ENCODE measurements at regions not wholly inside any gene's neighbourhood (a gene's known extent, or its start where the extent isn't known, plus 50 kb on each side); places are given as distances from the start of the nearest gene placed in this dataset.
A peak's percentile ranks its signal among the peaks of the same experiment; 100 is the strongest.

- H3K27ac ChIP-seq (ENCODE audit: low read depth in 2 of 2, low read length in 1 of 2), result no peak overlapping the region
- no peak overlapping the region for H3K4me3 ChIP-seq (ENCODE audit: low read depth in 1 of 2, low read length in 2 of 2)
- WGBS, 2 donors, result 87 to 88% methylated on average over 5 of the region's 5 CpGs
- no peaks in the 10 kb centered on the region for H3K27me3 ChIP-seq (ENCODE audit: control insufficient read depth in 1 of 2, insufficient read depth in 2 of 2, low read length in 2 of 2)
- no peaks in the 10 kb centered on the region for H3K9me3 ChIP-seq (ENCODE audit: control insufficient read depth in 2 of 2, insufficient read depth in 1 of 2, low read depth in 1 of 2, low read length in 1 of 2)
- H3K36me3 ChIP-seq (ENCODE audit: control insufficient read depth in 2 of 2, insufficient read depth in 2 of 2, low read length in 1 of 2), result no peaks in the 10 kb centered on the region
- no peaks in the 10 kb centered on the region for H3K4me1 ChIP-seq (ENCODE audit: control insufficient read depth in 2 of 2, insufficient read depth in 2 of 2, low read length in 1 of 2)
Observed at GRCh38 chr10:126722726-126723125, 52.2 kb upstream of the C10orf90 start.

- no peaks in the 10 kb centered on the region for H3K4me1 ChIP-seq (ENCODE audit: control insufficient read depth in 2 of 2, insufficient read depth in 2 of 2, low read length in 1 of 2)
- H3K27ac ChIP-seq (ENCODE audit: low read depth in 2 of 2, low read length in 1 of 2), result no peak overlapping the region
- H3K4me3 ChIP-seq (ENCODE audit: low read depth in 1 of 2, low read length in 2 of 2), result no peak overlapping the region
- no peaks in the 10 kb centered on the region for H3K36me3 ChIP-seq (ENCODE audit: control insufficient read depth in 2 of 2, insufficient read depth in 2 of 2, low read length in 1 of 2)
- H3K9me3 ChIP-seq (ENCODE audit: control insufficient read depth in 2 of 2, insufficient read depth in 1 of 2, low read depth in 1 of 2, low read length in 1 of 2), result no peaks in the 10 kb centered on the region
- H3K27me3 ChIP-seq (ENCODE audit: control insufficient read depth in 1 of 2, insufficient read depth in 2 of 2, low read length in 2 of 2), result no peaks in the 10 kb centered on the region
- 87 to 92% methylated on average over 5 of the region's 5 CpGs for WGBS, 2 donors
Observed at GRCh38 chr10:126723226-126723625, 52.7 kb upstream of the C10orf90 start.

- Histone ChIP-seq H3K4me1 (ENCODE audit: control insufficient read depth in 2 of 2, insufficient read depth in 2 of 2, low read length in 1 of 2) (peaks cover 0 to 4% of the 10 kb centered on the region in 2 donors), H3K36me3 (ENCODE audit: control insufficient read depth in 2 of 2, insufficient read depth in 2 of 2, low read length in 1 of 2) (no peaks in the 10 kb centered on the region), H3K9me3 (ENCODE audit: control insufficient read depth in 2 of 2, insufficient read depth in 1 of 2, low read depth in 1 of 2, low read length in 1 of 2) (no peaks in the 10 kb centered on the region), H3K27ac (ENCODE audit: low read depth in 2 of 2, low read length in 1 of 2) (no peak overlapping the region), H3K4me3 (ENCODE audit: low read depth in 1 of 2, low read length in 2 of 2) (no peak overlapping the region), H3K27me3 (ENCODE audit: control insufficient read depth in 1 of 2, insufficient read depth in 2 of 2, low read length in 2 of 2) (no peaks in the 10 kb centered on the region)
- WGBS, 2 donors, result 64 to 70% methylated on average over 6 of the region's 6 CpGs
Observed at GRCh38 chr10:126729314-126729870, 58.9 kb upstream of the C10orf90 start.

GRCh38 chr10:126730856-126731609 lies 60.5 kb upstream of the C10orf90 start:
- Histone ChIP-seq H3K36me3 (ENCODE audit: control insufficient read depth in 2 of 2, insufficient read depth in 2 of 2, low read length in 1 of 2) (no peaks in the 10 kb centered on the region), H3K27me3 (ENCODE audit: control insufficient read depth in 1 of 2, insufficient read depth in 2 of 2, low read length in 2 of 2) (no peaks in the 10 kb centered on the region), H3K4me1 (ENCODE audit: control insufficient read depth in 2 of 2, insufficient read depth in 2 of 2, low read length in 1 of 2) (peaks cover 0 to 4% of the 10 kb centered on the region in 2 donors), H3K9me3 (ENCODE audit: control insufficient read depth in 2 of 2, insufficient read depth in 1 of 2, low read depth in 1 of 2, low read length in 1 of 2) (no peaks in the 10 kb centered on the region), H3K27ac (ENCODE audit: low read depth in 2 of 2, low read length in 1 of 2) (peak overlapping the region in 1 of 2 donors; percentile 47), H3K4me3 (ENCODE audit: low read depth in 1 of 2, low read length in 2 of 2) (no peak overlapping the region)
- 76 to 79% methylated on average over 4 of the region's 4 CpGs for WGBS, 2 donors

GRCh38 chr10:126731610-126731990 lies 61.1 kb upstream of the C10orf90 start:
- Histone ChIP-seq H3K4me1 (ENCODE audit: control insufficient read depth in 2 of 2, insufficient read depth in 2 of 2, low read length in 1 of 2) (peaks cover 0 to 4% of the 10 kb centered on the region in 2 donors), H3K4me3 (ENCODE audit: low read depth in 1 of 2, low read length in 2 of 2) (no peak overlapping the region), H3K9me3 (ENCODE audit: control insufficient read depth in 2 of 2, insufficient read depth in 1 of 2, low read depth in 1 of 2, low read length in 1 of 2) (no peaks in the 10 kb centered on the region), H3K27me3 (ENCODE audit: control insufficient read depth in 1 of 2, insufficient read depth in 2 of 2, low read length in 2 of 2) (no peaks in the 10 kb centered on the region), H3K36me3 (ENCODE audit: control insufficient read depth in 2 of 2, insufficient read depth in 2 of 2, low read length in 1 of 2) (no peaks in the 10 kb centered on the region), H3K27ac (ENCODE audit: low read depth in 2 of 2, low read length in 1 of 2) (peak overlapping the region in 1 of 2 donors; percentile 47)

- no peak overlapping the region for H3K4me3 ChIP-seq (ENCODE audit: low read depth in 1 of 2, low read length in 2 of 2)
- no peaks in the 10 kb centered on the region for H3K27me3 ChIP-seq (ENCODE audit: control insufficient read depth in 1 of 2, insufficient read depth in 2 of 2, low read length in 2 of 2)
- no peaks in the 10 kb centered on the region for H3K9me3 ChIP-seq (ENCODE audit: control insufficient read depth in 2 of 2, insufficient read depth in 1 of 2, low read depth in 1 of 2, low read length in 1 of 2)
- H3K27ac ChIP-seq (ENCODE audit: low read depth in 2 of 2, low read length in 1 of 2), result no peak overlapping the region
- 63 to 64% methylated on average over 5 of the region's 5 CpGs for WGBS, 2 donors
- H3K36me3 ChIP-seq (ENCODE audit: control insufficient read depth in 2 of 2, insufficient read depth in 2 of 2, low read length in 1 of 2), result no peaks in the 10 kb centered on the region
- peaks cover 0 to 4% of the 10 kb centered on the region in 2 donors for H3K4me1 ChIP-seq (ENCODE audit: control insufficient read depth in 2 of 2, insufficient read depth in 2 of 2, low read length in 1 of 2)
Observed at GRCh38 chr10:126732308-126732707, 61.8 kb upstream of the C10orf90 start.

- Histone ChIP-seq H3K9me3 (ENCODE audit: control insufficient read depth in 2 of 2, insufficient read depth in 1 of 2, low read depth in 1 of 2, low read length in 1 of 2) (no peaks in the 10 kb centered on the region), H3K36me3 (ENCODE audit: control insufficient read depth in 2 of 2, insufficient read depth in 2 of 2, low read length in 1 of 2) (no peaks in the 10 kb centered on the region), H3K27ac (ENCODE audit: low read depth in 2 of 2, low read length in 1 of 2) (no peak overlapping the region), H3K4me3 (ENCODE audit: low read depth in 1 of 2, low read length in 2 of 2) (no peak overlapping the region), H3K27me3 (ENCODE audit: control insufficient read depth in 1 of 2, insufficient read depth in 2 of 2, low read length in 2 of 2) (no peaks in the 10 kb centered on the region), H3K4me1 (ENCODE audit: control insufficient read depth in 2 of 2, insufficient read depth in 2 of 2, low read length in 1 of 2) (peaks cover 0 to 4% of the 10 kb centered on the region in 2 donors)
- WGBS, 2 donors, result 62 to 67% methylated on average over 5 of the region's 5 CpGs
Observed at GRCh38 chr10:126732868-126733267, 62.4 kb upstream of the C10orf90 start.

GRCh38 chr10:126734015-126734414 lies 63.5 kb upstream of the C10orf90 start:
- Histone ChIP-seq H3K27me3 (ENCODE audit: control insufficient read depth in 1 of 2, insufficient read depth in 2 of 2, low read length in 2 of 2) (no peaks in the 10 kb centered on the region), H3K4me3 (ENCODE audit: low read depth in 1 of 2, low read length in 2 of 2) (no peak overlapping the region), H3K9me3 (ENCODE audit: control insufficient read depth in 2 of 2, insufficient read depth in 1 of 2, low read depth in 1 of 2, low read length in 1 of 2) (peaks cover 0 to under 1% of the 10 kb centered on the region in 2 donors), H3K4me1 (ENCODE audit: control insufficient read depth in 2 of 2, insufficient read depth in 2 of 2, low read length in 1 of 2) (peaks cover 0 to 4% of the 10 kb centered on the region in 2 donors), H3K36me3 (ENCODE audit: control insufficient read depth in 2 of 2, insufficient read depth in 2 of 2, low read length in 1 of 2) (no peaks in the 10 kb centered on the region), H3K27ac (ENCODE audit: low read depth in 2 of 2, low read length in 1 of 2) (no peak overlapping the region)
- 23 to 31% methylated on average over 3 of the region's 3 CpGs for WGBS, 2 donors

- 27 to 40% methylated on average over 3 of the region's 3 CpGs for WGBS, 2 donors
- Histone ChIP-seq H3K4me1 (ENCODE audit: control insufficient read depth in 2 of 2, insufficient read depth in 2 of 2, low read length in 1 of 2) (peaks cover 0 to 4% of the 10 kb centered on the region in 2 donors), H3K27me3 (ENCODE audit: control insufficient read depth in 1 of 2, insufficient read depth in 2 of 2, low read length in 2 of 2) (no peaks in the 10 kb centered on the region), H3K9me3 (ENCODE audit: control insufficient read depth in 2 of 2, insufficient read depth in 1 of 2, low read depth in 1 of 2, low read length in 1 of 2) (peaks cover 0 to 2% of the 10 kb centered on the region in 2 donors), H3K27ac (ENCODE audit: low read depth in 2 of 2, low read length in 1 of 2) (no peak overlapping the region), H3K36me3 (ENCODE audit: control insufficient read depth in 2 of 2, insufficient read depth in 2 of 2, low read length in 1 of 2) (no peaks in the 10 kb centered on the region), H3K4me3 (ENCODE audit: low read depth in 1 of 2, low read length in 2 of 2) (no peak overlapping the region)
Observed at GRCh38 chr10:126734967-126735366, 64.5 kb upstream of the C10orf90 start.

GRCh38 chr10:126736142-126736541 lies 65.6 kb upstream of the C10orf90 start:
- WGBS, 2 donors, result 84 to 92% methylated on average over 5 of the region's 5 CpGs
- H3K9me3 ChIP-seq (ENCODE audit: control insufficient read depth in 2 of 2, insufficient read depth in 1 of 2, low read depth in 1 of 2, low read length in 1 of 2), result peaks cover 0 to 2% of the 10 kb centered on the region in 2 donors
- no peak overlapping the region for H3K4me3 ChIP-seq (ENCODE audit: low read depth in 1 of 2, low read length in 2 of 2)
- no peaks in the 10 kb centered on the region for H3K27me3 ChIP-seq (ENCODE audit: control insufficient read depth in 1 of 2, insufficient read depth in 2 of 2, low read length in 2 of 2)
- peaks cover 0 to 4% of the 10 kb centered on the region in 2 donors for H3K4me1 ChIP-seq (ENCODE audit: control insufficient read depth in 2 of 2, insufficient read depth in 2 of 2, low read length in 1 of 2)
- no peaks in the 10 kb centered on the region for H3K36me3 ChIP-seq (ENCODE audit: control insufficient read depth in 2 of 2, insufficient read depth in 2 of 2, low read length in 1 of 2)
- no peak overlapping the region for H3K27ac ChIP-seq (ENCODE audit: low read depth in 2 of 2, low read length in 1 of 2)

All from esophagus (tissue), 2 donors.